Caco-2 (cell line): ENCODE measurements at regions not wholly inside any gene's neighbourhood (a gene's known extent, or its start where the extent isn't known, plus 50 kb on each side); places are given as distances from the start of the nearest gene placed in this dataset.

Experiments used
- BruUV-seq: library from RNA; stranded (reverse); fragments of 400-500 nt; replicated peaks from 2 replicates; lab custom pipeline; 2021; lab: Mats Ljungman, UMichigan
- CTCF ChIA-PET: fragments of 300-600 bp; sonication (Branson Sonifier 250); formaldehyde crosslinking; loops from one replicate; lab custom pipeline; 2022; ENCODE audit warnings: antibody characterized with exemption; lab: Charles Lee
- POLR2A ChIA-PET: fragments of 300-600 bp; sonication (Branson Sonifier 250); formaldehyde crosslinking; loops from one replicate; lab custom pipeline; 2022; ENCODE audit warnings: antibody characterized with exemption; lab: Charles Lee
- DNase-seq, 2 experiments: peaks; one replicate each; pipeline versions ENCODE4 v3.0.0 to v3.0.0-alpha.2; 2020 to 2022
- H3K27me3 ChIP-seq: replicated peaks from 2 replicates; pipeline ENCODE4 v1.6.0; 2011; ENCODE audit warnings: low read length; ENCODE audit not compliant: control insufficient read depth, insufficient read depth
- H3K36me3 ChIP-seq: 2 replicates; pipeline ENCODE4 v1.5.1; 2011; ENCODE audit warnings: low read length; ENCODE audit not compliant: control insufficient read depth, insufficient read depth
- H3K4me1 ChIP-seq: fragments of 250-450 bp; sonication (Bioruptor Pico); 2 replicates; pipeline ENCODE4 v1.5.1; 2020; ENCODE audit warnings: mild to moderate bottlenecking
- H3K4me3 ChIP-seq: 2 replicates; pipeline ENCODE4 v1.5.1; 2011; ENCODE audit warnings: low read depth, mild to moderate bottlenecking, control low read depth, low read length
- H3K9me3 ChIP-seq: fragments of 250-450 bp; sonication (Bioruptor Pico); 2 replicates; pipeline ENCODE4 v1.5.1; 2020; ENCODE audit warnings: mild to moderate bottlenecking, moderate library complexity
- H3K27ac Mint-ChIP-seq: one replicate; pipeline ENCODE4 v1.8.0; 2022; ENCODE audit warnings: mixed read lengths; ENCODE audit not compliant: unreplicated experiment
- H3K27me3 Mint-ChIP-seq: one replicate; pipeline ENCODE4 v1.8.0; 2022; ENCODE audit warnings: mixed read lengths; ENCODE audit not compliant: insufficient read depth, unreplicated experiment
- H3K36me3 Mint-ChIP-seq: one replicate; pipeline ENCODE4 v1.8.0; 2022; ENCODE audit warnings: mild to moderate bottlenecking, mixed read lengths; ENCODE audit not compliant: insufficient read depth, unreplicated experiment
- H3K4me1 Mint-ChIP-seq: one replicate; pipeline ENCODE4 v1.8.0; 2022; ENCODE audit warnings: low read depth, mixed read lengths; ENCODE audit not compliant: unreplicated experiment
- H3K4me3 Mint-ChIP-seq: one replicate; pipeline ENCODE4 v1.8.0; 2022; ENCODE audit warnings: mild to moderate bottlenecking, moderate library complexity, mixed read lengths; ENCODE audit not compliant: unreplicated experiment
- H3K9me3 Mint-ChIP-seq: one replicate; pipeline ENCODE4 v1.8.0; 2022; ENCODE audit warnings: mixed read lengths; ENCODE audit not compliant: unreplicated experiment
- intact Hi-C: fragments of 100-400 bp; cut with micrococcal nuclease; formaldehyde crosslinking; loops from one replicate; pipeline ENCODE4 v1.10.0; 2022; ENCODE audit not compliant: unreplicated experiment
- TF ChIP-seq, protein P1 (sequence below), 2 experiments: fragments of 200-600 bp in 1 of 2; IDR thresholded peaks; 1 replicate in 1 of 2; 2 replicates in 1 of 2; pipeline versions ENCODE4 v1.5.1 to v1.8.0; 2011 to 2022; ENCODE audit warnings: antibody characterized with exemption in 1 of 2, control low read depth in 1 of 2, inconsistent platforms in 1 of 2, low read depth in 1 of 2, low read length in 1 of 2, mild to moderate bottlenecking in 1 of 2, moderate library complexity in 1 of 2; ENCODE audit not compliant: insufficient read depth in 1 of 2, severe bottlenecking in 1 of 2, unreplicated experiment in 1 of 2

DNA sequence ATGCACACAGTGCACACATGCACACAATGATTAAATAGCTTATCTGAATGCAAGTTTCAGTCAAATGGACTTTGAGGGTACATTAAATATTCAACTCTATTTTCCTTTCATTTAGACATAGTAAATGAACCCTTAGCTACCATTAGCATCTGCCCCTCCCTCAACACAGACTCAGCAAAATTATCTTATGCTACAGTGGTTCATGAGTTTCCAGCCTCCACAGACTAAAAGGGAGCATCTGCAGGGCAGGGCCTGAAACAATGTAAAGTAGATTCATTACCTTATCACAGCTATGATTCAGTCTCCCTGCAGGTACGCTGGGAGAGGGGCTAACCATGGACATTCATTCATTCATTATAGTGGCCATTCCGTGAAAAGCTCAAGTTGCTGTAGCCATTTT lies 329.1 kb downstream of the VGLL3 start:
- TF ChIP-seq, protein P1, sequence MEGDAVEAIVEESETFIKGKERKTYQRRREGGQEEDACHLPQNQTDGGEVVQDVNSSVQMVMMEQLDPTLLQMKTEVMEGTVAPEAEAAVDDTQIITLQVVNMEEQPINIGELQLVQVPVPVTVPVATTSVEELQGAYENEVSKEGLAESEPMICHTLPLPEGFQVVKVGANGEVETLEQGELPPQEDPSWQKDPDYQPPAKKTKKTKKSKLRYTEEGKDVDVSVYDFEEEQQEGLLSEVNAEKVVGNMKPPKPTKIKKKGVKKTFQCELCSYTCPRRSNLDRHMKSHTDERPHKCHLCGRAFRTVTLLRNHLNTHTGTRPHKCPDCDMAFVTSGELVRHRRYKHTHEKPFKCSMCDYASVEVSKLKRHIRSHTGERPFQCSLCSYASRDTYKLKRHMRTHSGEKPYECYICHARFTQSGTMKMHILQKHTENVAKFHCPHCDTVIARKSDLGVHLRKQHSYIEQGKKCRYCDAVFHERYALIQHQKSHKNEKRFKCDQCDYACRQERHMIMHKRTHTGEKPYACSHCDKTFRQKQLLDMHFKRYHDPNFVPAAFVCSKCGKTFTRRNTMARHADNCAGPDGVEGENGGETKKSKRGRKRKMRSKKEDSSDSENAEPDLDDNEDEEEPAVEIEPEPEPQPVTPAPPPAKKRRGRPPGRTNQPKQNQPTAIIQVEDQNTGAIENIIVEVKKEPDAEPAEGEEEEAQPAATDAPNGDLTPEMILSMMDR (IDR thresholded peaks at IDR 0.05; ENCODE audit: insufficient read depth in 1 of 2, low read depth in 1 of 2, low read length in 1 of 2, severe bottlenecking in 1 of 2, unreplicated experiment in 1 of 2): no peak
- H3K9me3 Mint-ChIP-seq: no peaks in the 10 kb centered on the region
- CTCF ChIA-PET: no interaction called here
- no peaks in the 10 kb centered on the region for H3K36me3 ChIP-seq
- H3K27me3 Mint-ChIP-seq: no peaks in the 10 kb centered on the region
- H3K4me1 Mint-ChIP-seq: no peaks in the 10 kb centered on the region
- no peak for DNase-seq
- H3K27me3 ChIP-seq: no peaks in the 10 kb centered on the region
- no peaks in the 10 kb centered on the region for H3K9me3 ChIP-seq
- no peaks in the 10 kb centered on the region for H3K36me3 Mint-ChIP-seq
- no peak overlapping the region for H3K4me3 ChIP-seq
- no peak overlapping the region for H3K4me3 Mint-ChIP-seq
- no peak overlapping the region for H3K27ac Mint-ChIP-seq
- intact Hi-C loops: no loop called here
- POLR2A ChIA-PET: no interaction called here
- BruUV-seq: no TSS peak
- no peaks in the 10 kb centered on the region for H3K4me1 ChIP-seq

DNA sequence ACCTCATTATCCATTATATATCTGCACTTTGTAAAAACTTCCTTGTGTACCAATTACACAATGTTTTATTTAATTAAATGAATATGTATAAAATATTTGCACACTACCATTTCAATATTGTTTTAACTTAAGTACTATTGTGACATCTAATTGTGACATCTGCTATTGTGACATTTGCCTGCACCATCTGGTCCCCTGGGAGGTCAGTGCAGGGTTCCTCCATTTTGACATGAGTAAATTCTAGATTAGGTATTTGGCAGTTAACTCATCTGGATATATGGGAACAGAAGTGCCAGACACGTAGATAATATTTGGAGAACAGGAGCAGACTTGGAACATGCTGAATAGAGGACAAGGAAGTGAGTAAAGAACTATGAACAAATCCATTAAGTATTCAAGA lies 332.1 kb downstream of the VGLL3 start:
- no peak for DNase-seq
- Histone ChIP-seq H3K4me3 (no peak overlapping the region), H3K9me3 (0 out of 2 replicates have a peak, but pooled peaks cover 3% of the 10 kb centered on the region), H3K36me3 (no peaks in the 10 kb centered on the region), H3K27me3 (no peaks in the 10 kb centered on the region), H3K4me1 (peaks cover 1% of the 10 kb centered on the region; the same call in 1 of the 2 replicates)
- intact Hi-C loops: no loop called here
- ChIA-PET CTCF (no interaction called here), POLR2A (no interaction called here)
- no peaks in the 10 kb centered on the region for H3K4me1 Mint-ChIP-seq
- no peaks in the 10 kb centered on the region for H3K36me3 Mint-ChIP-seq
- no TSS peak for BruUV-seq
- peaks cover 4% of the 10 kb centered on the region for H3K27me3 Mint-ChIP-seq
- TF ChIP-seq, protein P1 (IDR thresholded peaks at IDR 0.05; ENCODE audit: insufficient read depth in 1 of 2, low read depth in 1 of 2, low read length in 1 of 2, severe bottlenecking in 1 of 2, unreplicated experiment in 1 of 2): no peak
- no peak overlapping the region for H3K27ac Mint-ChIP-seq
- no peak overlapping the region for H3K4me3 Mint-ChIP-seq
- no peaks in the 10 kb centered on the region for H3K9me3 Mint-ChIP-seq

DNA sequence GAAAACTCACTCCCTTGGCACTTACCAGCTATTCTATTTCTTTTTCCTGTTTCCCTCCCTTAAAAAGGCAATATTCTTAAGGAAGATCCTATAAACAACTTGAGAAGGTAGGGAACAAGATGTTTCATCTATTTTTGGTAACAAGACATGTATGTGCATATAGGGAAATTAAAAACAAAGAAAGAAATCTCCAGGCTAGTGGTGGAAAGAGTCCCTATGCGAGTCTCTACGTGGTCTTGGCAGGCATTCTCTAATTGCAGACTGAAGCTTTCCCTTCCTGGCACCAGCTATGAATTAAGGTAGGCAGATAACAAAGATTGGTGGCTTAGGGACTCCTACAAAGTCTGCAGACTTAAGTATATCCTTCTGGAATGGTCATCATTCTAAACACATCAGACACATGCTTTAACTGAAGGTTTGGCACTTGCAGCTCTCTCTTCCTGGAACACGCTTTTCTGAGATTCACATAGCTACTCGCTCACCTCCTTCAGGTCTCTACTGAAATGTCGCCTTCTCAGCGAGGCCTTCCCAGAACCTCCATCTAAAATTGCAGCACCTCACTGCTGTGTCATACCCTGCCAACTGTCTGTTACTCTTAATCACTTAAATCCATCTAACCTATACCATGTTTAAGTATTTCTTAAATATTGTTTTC lies 336.0 kb downstream of the VGLL3 start:
- H3K36me3 Mint-ChIP-seq: no peaks in the 10 kb centered on the region
- peaks cover 4% of the 10 kb centered on the region for H3K27me3 Mint-ChIP-seq
- 0 out of 2 replicates have a peak, but pooled peaks cover 3% of the 10 kb centered on the region for H3K9me3 ChIP-seq
- no peak overlapping the region for H3K4me3 Mint-ChIP-seq
- TF ChIP-seq, protein P1 (IDR thresholded peaks at IDR 0.05; ENCODE audit: insufficient read depth in 1 of 2, low read depth in 1 of 2, low read length in 1 of 2, severe bottlenecking in 1 of 2, unreplicated experiment in 1 of 2): no peak
- no peaks in the 10 kb centered on the region for H3K9me3 Mint-ChIP-seq
- BruUV-seq: no TSS peak
- DNase-seq: no peak
- H3K27me3 ChIP-seq: no peaks in the 10 kb centered on the region
- no peak overlapping the region for H3K27ac Mint-ChIP-seq
- CTCF ChIA-PET: no interaction called here
- H3K4me1 ChIP-seq: peaks cover 11% of the 10 kb centered on the region
- no peaks in the 10 kb centered on the region for H3K4me1 Mint-ChIP-seq
- POLR2A ChIA-PET: no interaction called here
- H3K36me3 ChIP-seq: no peaks in the 10 kb centered on the region
- no peak overlapping the region for H3K4me3 ChIP-seq
- intact Hi-C loops: no loop called here
